ENCODE measurements at regions not wholly inside any gene's neighbourhood (a gene's known extent, or its start where the extent isn't known, plus 50 kb on each side); places are given as distances from the start of the nearest gene placed in this dataset.

DNA sequence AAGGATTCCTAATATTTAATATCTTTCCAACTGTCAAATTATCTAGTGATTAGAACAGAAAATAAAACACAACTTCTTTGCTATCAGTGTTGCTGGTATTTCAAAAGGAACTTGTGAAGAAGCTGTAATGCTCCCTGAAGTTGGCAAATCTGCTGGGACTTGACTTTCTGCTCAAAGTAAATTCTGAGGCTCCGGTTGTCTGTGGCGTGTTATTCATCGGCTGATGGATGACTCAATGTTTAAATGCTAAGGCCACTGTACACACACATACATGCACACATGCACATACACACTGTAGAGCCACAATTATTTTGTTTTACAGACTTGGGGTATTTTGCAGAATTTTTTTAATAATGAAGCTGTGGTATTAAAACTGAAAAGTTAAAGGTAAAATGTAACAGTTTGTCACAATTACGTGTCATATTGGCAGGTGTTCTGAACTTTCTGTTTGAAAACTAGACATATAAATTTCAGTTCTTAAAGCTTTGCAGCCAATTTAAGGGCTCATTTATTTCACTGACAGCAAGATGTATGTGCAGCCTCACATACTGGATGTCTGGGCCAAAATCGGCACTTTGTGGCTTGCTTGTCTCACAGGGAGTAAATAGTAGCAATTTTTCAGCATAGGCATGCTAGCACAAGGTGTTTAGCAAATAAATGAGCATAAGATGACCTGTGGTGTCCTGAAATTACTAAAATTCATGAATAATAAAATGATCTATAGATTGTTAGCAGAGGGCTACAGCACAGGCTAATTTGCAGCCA lies 1691.7 kb upstream of the PCDH20 start:
- DNase-seq = no peak

GRCh38 chr13:63094717-63095116 lies 1679.1 kb upstream of the PCDH20 start:
- DNase-seq = no peak

GRCh38 chr13:63093907-63094469 lies 1678.3 kb upstream of the PCDH20 start:
- DNase-seq = no peak

DNA sequence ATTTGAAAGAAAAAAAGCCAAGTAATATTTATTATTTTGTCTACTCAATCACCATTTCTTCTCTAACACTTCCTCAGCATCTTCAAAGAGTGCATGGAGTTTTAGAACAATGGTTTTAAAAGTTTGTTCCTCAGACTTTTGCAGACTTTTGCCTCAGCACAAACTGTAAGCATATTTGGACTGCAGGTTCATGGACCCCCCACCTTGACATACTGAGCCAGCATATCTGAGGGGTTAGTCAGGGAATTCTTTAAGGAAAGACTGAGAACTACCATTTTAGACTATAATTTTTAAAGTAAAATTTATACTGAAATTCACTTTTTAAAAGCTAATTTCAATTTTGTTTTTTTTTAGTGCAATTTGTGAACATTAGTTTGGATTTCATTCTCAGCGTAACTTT lies 1676.8 kb upstream of the PCDH20 start:
- no peak for DNase-seq

- DNase-seq = no peak
Measured at GRCh38 chr13:63090524-63090923, 1674.9 kb upstream of the PCDH20 start.

- DNase-seq = no peak
Measured at GRCh38 chr13:63088226-63088625, 1672.6 kb upstream of the PCDH20 start.

- no peak for DNase-seq
Measured at GRCh38 chr13:63086286-63086685, 1670.6 kb upstream of the PCDH20 start.

DNA sequence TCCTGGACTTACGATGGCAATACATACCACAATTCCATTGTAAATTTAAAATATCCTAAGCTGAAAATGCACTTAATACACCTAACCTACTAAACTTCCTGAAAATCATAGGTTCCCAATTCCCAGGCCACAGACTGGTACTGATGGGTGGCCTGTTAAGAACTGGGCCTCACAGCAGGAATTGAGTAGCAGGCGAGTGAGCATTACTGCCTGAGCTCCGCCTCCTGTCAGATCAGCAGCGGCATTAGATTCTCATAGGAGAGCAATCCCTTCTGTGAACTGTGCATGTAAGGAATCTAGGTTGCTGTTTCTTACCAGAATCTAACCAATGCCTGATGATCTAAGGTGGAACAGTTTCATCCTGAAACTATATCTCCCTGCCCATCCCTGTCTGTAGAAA lies 1670.2 kb upstream of the PCDH20 start:
- DNase-seq = no peak

DNA sequence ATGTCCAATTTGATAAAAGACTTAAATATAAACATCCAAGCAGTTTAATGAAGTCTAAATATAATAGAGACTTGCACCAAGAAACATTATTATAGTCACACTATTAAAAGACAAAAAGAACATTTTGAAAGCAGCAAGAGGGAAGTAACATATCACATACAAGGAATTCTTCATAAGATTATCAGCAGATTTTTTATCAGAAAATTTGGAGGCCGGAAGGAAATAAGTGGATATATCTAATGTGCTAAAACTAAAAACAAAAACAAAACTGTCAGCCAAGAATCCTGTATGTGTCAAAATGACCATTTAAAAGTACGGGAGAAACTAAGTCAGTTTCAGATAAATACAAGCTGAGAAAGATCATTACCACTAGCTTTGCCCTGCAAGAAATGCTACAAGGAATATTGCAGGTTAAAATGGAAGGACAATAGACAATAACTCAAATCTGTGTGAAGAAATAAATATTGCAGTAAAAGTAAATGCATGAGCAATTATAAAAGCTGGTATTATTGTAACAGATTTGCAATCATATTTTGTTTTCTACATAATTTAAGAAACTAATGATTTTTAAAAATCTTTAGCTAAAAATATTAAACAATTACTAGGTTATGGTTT lies 1665.9 kb upstream of the PCDH20 start:
- no peak for DNase-seq

DNA sequence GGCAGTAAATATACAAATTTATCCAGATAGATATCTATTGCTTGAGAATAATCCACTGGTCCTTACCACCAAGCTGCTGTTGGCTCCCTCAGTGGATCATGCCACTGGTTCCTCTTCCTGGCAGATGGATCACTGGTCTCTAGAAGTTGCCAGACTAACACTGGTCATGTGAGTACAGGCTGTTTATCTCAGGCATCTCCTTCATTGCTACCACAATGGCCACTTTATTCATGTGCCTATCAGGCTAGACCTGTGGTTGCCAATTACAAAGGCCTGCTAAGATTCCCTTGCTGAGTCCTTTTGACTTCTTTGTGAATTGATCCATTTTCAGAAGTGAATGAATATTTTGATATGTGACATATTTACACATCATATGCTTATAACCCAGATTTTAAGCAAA lies 1659.5 kb upstream of the PCDH20 start:
- no peak for DNase-seq

GRCh38 chr13:63050287-63050686 lies 1634.6 kb upstream of the PCDH20 start:
- DNase-seq = no peak

GRCh38 chr13:63048653-63049052 lies 1633.0 kb upstream of the PCDH20 start:
- no peak for DNase-seq

DNA sequence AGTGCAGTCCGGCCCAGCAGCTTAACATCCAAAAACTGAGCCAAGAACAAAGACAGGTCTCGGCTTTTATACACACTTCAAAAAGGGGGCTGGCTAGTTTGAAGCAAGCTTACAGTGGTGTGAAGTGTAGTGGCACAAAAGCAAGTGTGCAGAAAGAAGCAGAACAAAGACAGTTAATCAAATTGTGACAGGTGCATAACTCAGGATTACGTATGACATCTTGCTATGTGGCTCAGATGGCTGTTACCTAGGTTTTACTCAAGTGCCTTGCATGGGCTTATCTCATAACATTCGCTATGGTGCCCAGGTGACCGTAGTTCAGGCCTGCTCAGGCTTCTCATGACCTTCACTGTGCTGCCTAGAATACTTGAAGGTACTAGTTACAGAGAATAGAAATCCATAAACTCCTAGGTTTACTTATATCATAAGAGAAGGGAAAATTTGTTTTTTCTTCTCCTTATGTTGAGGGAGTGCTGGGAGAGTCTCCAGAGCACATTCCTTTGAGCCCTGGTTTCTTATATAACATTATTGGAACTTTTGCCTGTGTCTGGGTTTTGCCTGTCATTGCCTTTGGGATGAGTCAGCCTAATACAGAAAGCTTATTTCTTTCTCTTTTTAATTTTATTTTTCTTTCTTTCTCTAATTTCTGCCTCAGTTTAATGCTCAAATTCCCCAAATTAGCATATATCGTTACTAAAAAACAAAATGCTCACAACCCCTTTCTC lies 1629.1 kb upstream of the PCDH20 start:
- no peak for DNase-seq

- DNase-seq = no peak
Measured at GRCh38 chr13:63042686-63043085, 1627.0 kb upstream of the PCDH20 start.

DNA sequence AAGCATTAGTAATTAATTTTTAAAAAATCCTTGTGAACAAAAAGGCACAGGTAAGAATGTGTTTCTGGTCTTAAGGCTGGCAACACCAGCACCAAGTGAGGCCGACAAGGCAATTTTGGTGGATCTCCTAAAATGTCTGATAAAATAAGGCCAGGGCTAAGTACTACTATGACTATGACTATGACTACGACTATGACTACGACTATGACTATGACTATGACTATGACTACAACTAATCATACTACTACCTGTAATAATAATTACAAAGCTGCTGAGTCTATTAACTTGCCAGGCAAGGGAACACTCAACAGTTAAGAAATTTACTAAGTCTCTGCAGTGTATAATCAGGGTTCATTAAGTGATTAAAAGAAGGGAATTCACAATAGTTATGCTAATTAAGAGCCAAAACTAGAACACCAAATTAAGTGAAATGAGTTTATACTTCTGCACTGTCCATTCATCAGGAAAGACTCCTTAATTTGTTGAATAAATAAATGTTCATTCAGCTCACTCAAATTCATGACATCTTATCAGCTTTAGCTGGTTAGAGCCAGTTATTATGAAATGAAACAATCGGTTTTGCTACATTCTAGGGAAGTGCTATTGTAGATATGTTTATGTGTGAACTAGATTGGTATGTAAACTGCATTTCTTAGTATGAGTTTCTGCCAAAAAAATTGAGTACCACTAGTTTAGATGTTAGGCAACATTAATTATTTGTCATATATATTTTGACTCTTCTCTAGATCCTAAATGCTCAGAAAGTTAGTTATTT lies 1626.2 kb upstream of the PCDH20 start:
- DNase-seq = no peak

GRCh38 chr13:63026285-63026797 lies 1610.7 kb upstream of the PCDH20 start:
- DNase-seq = no peak

GRCh38 chr13:63025741-63026140 lies 1610.1 kb upstream of the PCDH20 start:
- DNase-seq = no peak

- no peak for DNase-seq
Measured at GRCh38 chr13:63024458-63024857, 1608.8 kb upstream of the PCDH20 start.

GRCh38 chr13:63011996-63012395 lies 1596.3 kb upstream of the PCDH20 start:
- no peak for DNase-seq

- no peak for DNase-seq
Measured at GRCh38 chr13:63010072-63010658, 1594.5 kb upstream of the PCDH20 start.

DNA sequence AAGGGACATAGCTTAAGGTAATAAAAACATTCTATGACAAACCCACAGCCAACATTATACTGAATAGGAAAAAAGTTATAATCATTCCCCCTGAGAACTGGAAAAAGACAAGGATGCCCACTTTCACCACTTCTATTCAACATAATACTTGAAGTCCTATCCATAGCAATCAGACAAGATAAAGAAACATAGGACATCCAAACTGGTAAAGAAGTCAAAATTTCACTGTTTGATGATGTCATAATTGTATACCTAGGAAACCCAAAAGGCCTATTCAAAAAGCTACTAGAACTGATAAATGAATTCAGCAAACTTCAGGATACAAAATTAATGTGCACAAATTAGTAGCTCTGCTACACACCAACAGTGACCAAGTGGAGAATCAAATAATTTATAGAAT lies 1590.0 kb upstream of the PCDH20 start:
- DNase-seq = no peak

- no peak for DNase-seq
Measured at GRCh38 chr13:62997696-62998095, 1582.0 kb upstream of the PCDH20 start.

Measured in DMS153 (cell line).